HL-60 (cell line): ENCODE measurements at regions not wholly inside any gene's neighbourhood (a gene's known extent, or its start where the extent isn't known, plus 50 kb on each side); places are given as distances from the start of the nearest gene placed in this dataset.

Experiments
- DNase-seq, 2 experiments: peaks; one replicate each; pipeline ENCODE4 v3.0.0-alpha.2; 2010 to 2020; ENCODE audit warnings: low read depth in 1 of 2, low spot score in 1 of 2
- H3K27ac ChIP-seq: fragments of 250-450 bp; sonication (Bioruptor Pico); replicated peaks from 2 replicates; pipeline ENCODE4 v1.5.1; 2020; ENCODE audit warnings: mild to moderate bottlenecking, moderate library complexity
- H3K27me3 ChIP-seq: fragments of 250-450 bp; sonication (Bioruptor Pico); 2 replicates; pipeline ENCODE4 v1.5.1; 2021; ENCODE audit warnings: mild to moderate bottlenecking, moderate library complexity; ENCODE audit not compliant: insufficient read depth, poor library complexity, severe bottlenecking
- H3K4me3 ChIP-seq: replicated peaks from 2 replicates; pipeline ENCODE4 v1.5.1; 2011; ENCODE audit warnings: mild to moderate bottlenecking, control low read depth, low read length; ENCODE audit not compliant: insufficient read depth
- GABPA ChIP-seq: IDR thresholded peaks from 2 replicates; pipeline ENCODE4 v1.6.1; 2012; ENCODE audit warnings: low read depth
- POLR2AphosphoS5 ChIP-seq: IDR thresholded peaks from 2 replicates; pipeline ENCODE4 v1.6.1; 2012; ENCODE audit warnings: low read depth
- REST ChIP-seq: IDR thresholded peaks from 2 replicates; pipeline ENCODE4 v1.6.1; 2012; ENCODE audit warnings: low read depth; ENCODE audit not compliant: insufficient replicate concordance
- SPI1 ChIP-seq: IDR thresholded peaks from 2 replicates; pipeline ENCODE4 v1.6.1; 2012; ENCODE audit warnings: low read depth, mild to moderate bottlenecking, borderline replicate concordance
- TF ChIP-seq, protein P1 (sequence below): IDR thresholded peaks from one replicate; pipeline ENCODE4 v1.5.1; 2011; ENCODE audit warnings: low read length, control low read depth, inconsistent platforms; ENCODE audit not compliant: insufficient read depth

DNA sequence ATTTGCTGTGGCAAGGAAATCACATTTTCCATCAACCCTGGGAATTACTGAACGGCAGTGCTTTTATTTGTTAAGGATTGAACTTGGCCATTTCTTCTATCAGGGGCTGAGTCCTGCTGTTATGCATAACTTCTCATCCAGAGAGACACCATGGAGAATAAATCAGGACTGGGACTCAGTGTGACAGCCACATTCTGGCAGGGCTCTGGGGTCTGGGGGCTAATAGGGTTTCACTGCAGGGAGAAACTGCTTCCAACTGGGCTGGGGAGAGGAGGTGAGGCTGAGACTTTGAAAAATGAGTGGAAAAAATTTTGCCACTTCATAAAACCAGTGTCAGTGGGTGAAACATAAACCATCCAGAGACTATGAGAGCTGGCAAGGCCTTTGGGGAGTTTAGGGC lies 95.7 kb upstream of the ALDH1B1 start:
- no peak for DNase-seq
- H3K27me3 ChIP-seq, result no peaks in the 10 kb centered on the region
- H3K4me3 ChIP-seq, result no peak overlapping the region
- TF ChIP-seq, protein P1, sequence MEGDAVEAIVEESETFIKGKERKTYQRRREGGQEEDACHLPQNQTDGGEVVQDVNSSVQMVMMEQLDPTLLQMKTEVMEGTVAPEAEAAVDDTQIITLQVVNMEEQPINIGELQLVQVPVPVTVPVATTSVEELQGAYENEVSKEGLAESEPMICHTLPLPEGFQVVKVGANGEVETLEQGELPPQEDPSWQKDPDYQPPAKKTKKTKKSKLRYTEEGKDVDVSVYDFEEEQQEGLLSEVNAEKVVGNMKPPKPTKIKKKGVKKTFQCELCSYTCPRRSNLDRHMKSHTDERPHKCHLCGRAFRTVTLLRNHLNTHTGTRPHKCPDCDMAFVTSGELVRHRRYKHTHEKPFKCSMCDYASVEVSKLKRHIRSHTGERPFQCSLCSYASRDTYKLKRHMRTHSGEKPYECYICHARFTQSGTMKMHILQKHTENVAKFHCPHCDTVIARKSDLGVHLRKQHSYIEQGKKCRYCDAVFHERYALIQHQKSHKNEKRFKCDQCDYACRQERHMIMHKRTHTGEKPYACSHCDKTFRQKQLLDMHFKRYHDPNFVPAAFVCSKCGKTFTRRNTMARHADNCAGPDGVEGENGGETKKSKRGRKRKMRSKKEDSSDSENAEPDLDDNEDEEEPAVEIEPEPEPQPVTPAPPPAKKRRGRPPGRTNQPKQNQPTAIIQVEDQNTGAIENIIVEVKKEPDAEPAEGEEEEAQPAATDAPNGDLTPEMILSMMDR, result no peak
- TF ChIP-seq SPI1, result no peak
- no peak for TF ChIP-seq REST
- no peak for TF ChIP-seq POLR2AphosphoS5
- no peak for TF ChIP-seq GABPA
- H3K27ac ChIP-seq, result no peak overlapping the region

GRCh38 chr9:38295764-38296163 lies 96.7 kb upstream of the ALDH1B1 start:
- DNase-seq, result no peak

GRCh38 chr9:38294220-38294960 lies 98.1 kb upstream of the ALDH1B1 start:
- no peak for DNase-seq
- no peak overlapping the region for H3K4me3 ChIP-seq
- no peak for TF ChIP-seq REST
- no peak for TF ChIP-seq GABPA
- TF ChIP-seq, protein P1, result no peak
- TF ChIP-seq POLR2AphosphoS5, result no peak
- TF ChIP-seq SPI1, result no peak
- no peak overlapping the region for H3K27ac ChIP-seq
- H3K27me3 ChIP-seq, result no peaks in the 10 kb centered on the region

More at GRCh38 chr9:38295764-38296163, 96.7 kb upstream of the ALDH1B1 start:
- Histone ChIP-seq H3K4me3 (no peak overlapping the region), H3K27ac (no peak overlapping the region), H3K27me3 (no peaks in the 10 kb centered on the region)
- TF ChIP-seq, protein P1, result no peak
- TF ChIP-seq POLR2AphosphoS5 (no peak), GABPA (no peak), REST (no peak), SPI1 (no peak)
